DND-41 (cell line): ENCODE measurements at regions not wholly inside any gene's neighbourhood (a gene's known extent, or its start where the extent isn't known, plus 50 kb on each side); places are given as distances from the start of the nearest gene placed in this dataset.

Experiments used
- EZH2 ChIP-seq: IDR thresholded peaks from 3 replicates; pipeline ENCODE4 v1.6.1; 2012; ENCODE audit warnings: borderline replicate concordance, low read depth, mild to moderate bottlenecking, moderate library complexity, low read length, inconsistent platforms; ENCODE audit not compliant: severe bottlenecking
- TF ChIP-seq, protein P1 (sequence below): IDR thresholded peaks from 2 replicates; pipeline ENCODE4 v1.5.1; 2012; ENCODE audit warnings: borderline replicate concordance, low read length, moderate library complexity, mild to moderate bottlenecking; ENCODE audit not compliant: poor library complexity, severe bottlenecking; ENCODE audit errors: extremely low read depth

- TF ChIP-seq, protein P1, sequence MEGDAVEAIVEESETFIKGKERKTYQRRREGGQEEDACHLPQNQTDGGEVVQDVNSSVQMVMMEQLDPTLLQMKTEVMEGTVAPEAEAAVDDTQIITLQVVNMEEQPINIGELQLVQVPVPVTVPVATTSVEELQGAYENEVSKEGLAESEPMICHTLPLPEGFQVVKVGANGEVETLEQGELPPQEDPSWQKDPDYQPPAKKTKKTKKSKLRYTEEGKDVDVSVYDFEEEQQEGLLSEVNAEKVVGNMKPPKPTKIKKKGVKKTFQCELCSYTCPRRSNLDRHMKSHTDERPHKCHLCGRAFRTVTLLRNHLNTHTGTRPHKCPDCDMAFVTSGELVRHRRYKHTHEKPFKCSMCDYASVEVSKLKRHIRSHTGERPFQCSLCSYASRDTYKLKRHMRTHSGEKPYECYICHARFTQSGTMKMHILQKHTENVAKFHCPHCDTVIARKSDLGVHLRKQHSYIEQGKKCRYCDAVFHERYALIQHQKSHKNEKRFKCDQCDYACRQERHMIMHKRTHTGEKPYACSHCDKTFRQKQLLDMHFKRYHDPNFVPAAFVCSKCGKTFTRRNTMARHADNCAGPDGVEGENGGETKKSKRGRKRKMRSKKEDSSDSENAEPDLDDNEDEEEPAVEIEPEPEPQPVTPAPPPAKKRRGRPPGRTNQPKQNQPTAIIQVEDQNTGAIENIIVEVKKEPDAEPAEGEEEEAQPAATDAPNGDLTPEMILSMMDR: no peak
- no peak for TF ChIP-seq EZH2
Measured at GRCh38 chr6:119521251-119521650, 171.7 kb upstream of the MAN1A1 start.
